ENCODE measurements at regions not wholly inside any gene's neighbourhood (a gene's known extent, or its start where the extent isn't known, plus 50 kb on each side); places are given as distances from the start of the nearest gene placed in this dataset.

DNA sequence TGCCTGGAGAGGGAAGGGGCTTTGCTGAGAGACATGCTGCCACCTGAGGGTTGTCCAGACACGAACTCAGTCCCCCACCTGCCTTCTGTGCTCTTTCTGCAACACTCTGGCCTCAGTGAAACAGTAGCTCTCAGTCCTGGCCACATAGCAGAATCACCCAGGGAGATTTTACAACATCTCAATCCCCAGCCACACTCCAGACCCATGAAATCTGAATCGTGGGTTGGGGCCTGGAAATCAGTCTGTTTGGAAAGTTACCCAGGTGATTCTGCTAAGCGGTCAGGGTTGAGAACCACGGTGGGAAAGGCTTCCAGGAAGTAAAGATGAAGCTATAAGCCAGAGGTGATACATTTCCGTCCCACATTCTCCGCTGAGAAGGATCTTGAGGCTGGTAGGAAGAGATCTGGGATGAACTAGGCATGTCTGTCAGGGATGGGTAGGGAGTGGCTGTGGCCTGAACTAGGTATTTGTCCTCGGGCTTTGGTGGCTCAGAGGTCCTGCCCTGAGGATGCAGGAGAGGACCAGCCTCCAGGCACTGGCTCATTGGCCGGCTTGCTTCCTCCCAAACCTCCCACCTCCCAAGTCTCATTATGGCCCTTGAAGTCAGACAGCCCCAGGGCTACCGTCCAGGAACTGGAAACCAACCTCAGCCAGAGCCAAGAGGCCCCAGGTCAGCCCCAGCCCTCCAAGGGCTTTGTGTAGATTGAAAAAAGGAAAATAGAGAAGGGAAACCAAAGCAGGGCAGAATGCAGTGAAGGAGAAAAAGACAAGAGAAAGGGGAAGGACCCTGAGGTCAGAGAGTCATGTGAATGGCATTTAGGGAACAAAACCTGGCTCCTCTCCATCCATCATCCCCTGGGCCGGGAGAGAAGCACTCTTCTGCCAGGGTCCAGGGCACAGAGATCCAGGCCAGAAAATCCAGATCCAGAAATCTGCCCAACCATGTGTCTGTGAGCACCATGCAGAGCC is 119.6 kb downstream of the ZFP36L2 start:
- no peak for DNase-seq (ENCODE audit: low read depth)

DNA sequence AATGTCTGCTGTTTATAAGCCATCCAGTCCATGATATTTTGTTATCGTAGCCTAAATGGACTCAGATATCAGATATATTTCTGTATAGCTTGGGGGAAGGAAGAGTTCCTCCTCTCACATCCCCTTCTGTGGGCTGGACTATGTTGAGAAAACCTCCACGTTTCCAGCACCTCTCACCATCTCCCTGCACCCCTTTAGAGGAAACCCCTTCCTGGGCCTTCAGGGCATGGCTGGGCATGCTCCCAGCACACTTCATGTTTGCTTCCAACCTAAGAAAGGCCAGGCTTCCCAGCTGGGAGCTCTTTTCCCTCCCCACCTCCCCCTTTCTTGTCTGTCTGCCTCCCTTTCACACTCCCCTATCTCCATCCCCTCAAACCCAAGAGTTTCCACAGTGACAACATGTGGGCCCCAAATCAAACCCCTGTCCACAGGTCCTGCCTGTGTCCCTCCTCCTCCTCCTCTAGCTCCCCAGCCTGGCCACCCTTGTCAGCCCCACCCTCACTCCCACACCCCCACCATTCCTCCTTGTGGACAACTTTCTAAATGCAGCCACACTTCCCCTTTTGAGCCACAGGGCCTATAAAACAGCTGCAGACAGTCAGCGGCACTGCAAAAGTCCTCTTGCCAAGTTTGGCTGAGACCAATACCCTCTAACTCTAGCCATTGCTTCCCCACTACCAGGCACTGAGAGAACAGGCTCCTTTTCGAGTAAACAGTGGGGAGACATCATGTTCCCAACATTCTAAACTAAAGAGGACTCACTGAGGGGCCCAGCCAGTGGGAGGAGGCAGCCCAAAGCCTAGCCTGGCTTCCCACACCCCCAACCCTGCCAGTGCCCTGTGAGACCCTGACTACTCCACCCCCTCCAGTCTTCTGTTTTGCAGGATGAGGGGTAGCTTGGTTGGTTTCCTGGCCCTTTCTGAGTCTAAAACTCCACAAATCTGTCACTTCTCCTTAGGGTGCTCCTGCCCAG is 120.5 kb downstream of the ZFP36L2 start:
- no peak for DNase-seq (ENCODE audit: low read depth)

DNA sequence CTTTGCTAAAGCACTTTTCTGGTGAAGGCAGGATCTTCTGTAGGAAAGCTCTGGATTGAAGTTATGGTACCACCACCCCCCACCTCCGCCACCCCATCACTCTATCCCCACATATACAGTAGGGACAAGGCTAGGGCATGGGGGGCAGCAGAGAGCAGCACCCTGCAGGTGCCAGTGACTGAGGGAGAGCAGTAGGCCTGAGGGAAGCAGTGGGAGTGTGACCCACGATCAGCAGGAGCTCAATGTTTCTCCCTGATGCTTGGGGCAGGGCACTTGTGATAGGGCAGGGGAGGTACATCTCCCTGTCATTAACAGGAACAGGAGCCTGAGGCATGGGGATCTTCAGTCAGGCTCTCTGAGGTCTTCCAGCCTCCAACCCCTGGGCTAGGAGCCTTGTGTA is 121.6 kb downstream of the ZFP36L2 start:
- DNase-seq (ENCODE audit: low read depth), result no peak

DNA sequence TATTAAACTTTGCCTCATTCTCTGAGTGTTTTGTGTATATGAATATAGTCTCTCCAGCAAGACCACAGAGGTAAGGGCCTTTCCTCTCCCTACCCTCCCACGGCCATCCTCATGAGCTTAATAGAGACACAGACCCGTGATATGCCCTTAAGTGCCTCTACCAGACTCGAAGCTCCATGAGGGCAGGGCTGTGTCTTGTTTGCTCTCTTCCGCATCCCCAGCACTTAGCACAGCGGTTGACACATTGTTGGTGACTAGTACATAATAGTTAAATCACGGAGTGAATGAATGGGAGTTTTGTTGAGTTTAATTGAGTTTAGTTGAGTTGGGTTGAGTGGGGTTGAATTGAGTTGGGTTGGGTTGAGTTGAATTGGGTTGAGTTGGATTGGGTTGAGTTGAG is 122.3 kb downstream of the ZFP36L2 start:
- no peak for DNase-seq (ENCODE audit: low read depth)

DNA sequence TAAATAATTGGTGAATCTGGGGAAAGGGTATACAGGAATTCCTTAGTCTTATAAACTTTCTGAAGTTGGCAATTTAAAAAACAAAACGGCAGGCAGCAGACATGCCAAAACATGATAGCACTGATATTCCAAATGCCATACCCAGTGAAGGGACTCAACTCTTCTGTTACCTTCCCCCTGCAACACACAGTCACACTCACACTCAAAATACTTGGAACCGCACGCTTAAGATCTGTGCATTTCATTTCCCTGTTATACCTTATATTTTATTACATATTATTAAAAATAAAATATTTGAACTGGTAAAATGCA is 123.4 kb downstream of the ZFP36L2 start:
- DNase-seq (ENCODE audit: low read depth), result no peak

DNA sequence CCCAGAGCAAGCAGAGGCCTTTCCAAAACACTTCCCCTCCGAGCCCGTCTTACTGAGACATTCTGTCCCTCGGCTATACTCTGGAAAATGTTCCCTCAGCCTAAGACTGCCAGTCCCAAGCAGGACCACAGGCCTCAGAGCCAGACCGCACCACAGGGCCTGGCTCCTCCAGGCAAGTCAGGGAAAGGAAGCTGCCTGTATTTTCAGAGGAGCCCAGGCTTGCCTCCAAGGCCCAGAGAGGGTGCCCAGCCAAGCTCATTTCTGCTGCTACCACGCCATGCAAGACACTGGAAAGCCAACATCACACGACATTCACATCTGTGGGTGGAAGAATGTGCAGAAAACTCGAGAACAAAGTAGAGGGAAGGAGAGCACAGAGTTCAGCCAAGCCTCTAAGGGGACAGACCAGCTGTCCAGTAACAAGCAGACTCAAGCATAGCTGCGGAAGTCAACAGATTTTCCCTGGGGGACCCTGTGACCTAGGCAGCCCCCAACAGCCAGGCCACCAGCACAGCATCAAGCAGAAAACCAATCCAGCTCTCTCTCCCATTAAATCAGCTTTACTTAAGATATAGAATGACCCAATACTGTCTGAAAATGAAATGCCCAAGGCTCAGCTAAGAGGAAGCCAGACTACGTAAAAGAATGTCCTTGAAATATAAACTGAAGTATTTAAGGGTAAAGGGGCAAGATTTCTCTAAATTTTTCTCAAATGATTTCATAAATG is 123.9 kb downstream of the ZFP36L2 start:
- DNase-seq (ENCODE audit: low read depth), result no peak

DNA sequence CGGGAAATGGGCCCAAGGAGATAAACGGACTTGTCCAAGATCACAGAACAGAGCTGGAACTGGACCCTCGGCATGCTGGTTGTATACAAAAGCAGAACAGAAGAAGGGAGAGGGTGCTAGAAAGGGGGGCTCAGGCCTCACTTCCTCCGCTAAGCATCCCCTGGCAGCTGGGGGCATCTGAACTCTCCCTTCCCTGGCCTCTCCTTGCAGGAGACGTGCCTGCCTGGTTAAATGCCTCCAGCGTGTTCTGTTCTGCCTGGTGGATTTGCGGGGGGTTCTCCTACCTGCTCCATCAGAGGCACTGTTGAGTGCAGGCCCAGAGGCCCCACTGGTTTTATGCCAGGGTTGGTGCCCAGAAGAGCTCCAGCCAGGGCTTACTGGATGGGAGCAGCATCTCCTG is 124.7 kb downstream of the ZFP36L2 start:
- DNase-seq (ENCODE audit: low read depth), result no peak

DNA sequence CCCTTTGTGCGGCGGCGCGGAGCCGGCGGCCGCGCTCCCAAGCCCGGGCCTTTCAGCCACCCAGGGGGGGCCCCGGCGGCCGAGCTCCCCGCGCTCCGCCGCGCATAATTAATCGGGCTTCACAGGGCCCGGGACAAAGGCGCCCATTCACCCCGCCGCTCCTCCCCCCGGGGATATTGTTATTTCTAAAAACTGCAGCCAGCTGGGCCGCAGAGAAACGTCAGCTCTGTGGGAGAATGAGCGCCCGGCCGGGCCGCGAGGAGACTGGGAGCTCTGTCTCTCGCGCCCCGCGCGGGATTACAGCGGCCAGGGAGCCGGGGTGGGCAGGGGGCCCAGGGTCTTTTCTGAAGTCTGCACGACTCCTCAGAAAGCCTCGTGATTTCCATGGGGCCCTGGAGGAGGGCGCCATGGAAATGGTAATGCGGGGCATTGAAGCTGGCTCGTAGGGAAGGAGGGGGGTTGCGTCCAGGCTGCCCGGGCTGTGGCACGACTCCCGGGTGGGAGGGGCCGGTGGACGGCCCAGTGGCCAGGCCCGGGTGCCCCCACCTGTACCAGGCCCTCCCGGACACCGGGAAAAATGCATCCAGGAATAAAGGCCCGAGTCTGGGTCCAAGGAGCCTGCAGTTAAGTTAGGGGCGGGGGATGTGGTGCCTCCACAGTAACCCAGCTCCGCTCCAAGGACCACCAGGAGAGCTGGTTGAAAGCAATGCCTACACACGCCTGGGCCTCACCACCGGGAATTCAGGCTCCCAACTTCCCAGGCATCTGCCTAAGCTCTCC is 125.3 kb downstream of the ZFP36L2 start:
- DNase-seq (ENCODE audit: low read depth), result no peak

DNA sequence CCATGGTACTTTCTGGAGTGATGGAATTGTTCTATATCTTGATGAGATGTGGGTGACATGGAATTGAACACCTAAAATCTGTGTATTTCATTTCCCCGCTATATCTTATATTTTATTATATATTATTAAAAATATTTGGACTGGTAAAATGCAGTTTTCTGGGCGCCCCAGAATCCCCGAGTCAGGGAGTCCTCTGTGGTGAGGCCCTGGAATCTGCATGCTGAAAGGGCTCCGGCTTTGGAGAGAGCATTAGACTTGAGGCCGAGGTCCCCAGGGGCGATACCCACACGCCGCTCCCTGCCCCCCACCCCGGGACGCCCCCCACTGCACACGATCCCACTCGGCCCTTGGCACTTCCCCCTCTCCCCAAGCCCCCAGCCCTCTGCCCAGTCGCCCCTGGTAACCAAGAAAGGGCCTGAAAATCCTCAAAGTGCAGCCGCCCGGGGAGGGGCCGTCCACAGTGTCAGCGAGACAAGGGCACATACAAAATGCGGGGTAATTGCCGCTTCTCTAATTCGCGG is 126.0 kb downstream of the ZFP36L2 start:
- no peak for DNase-seq (ENCODE audit: low read depth)

DNA sequence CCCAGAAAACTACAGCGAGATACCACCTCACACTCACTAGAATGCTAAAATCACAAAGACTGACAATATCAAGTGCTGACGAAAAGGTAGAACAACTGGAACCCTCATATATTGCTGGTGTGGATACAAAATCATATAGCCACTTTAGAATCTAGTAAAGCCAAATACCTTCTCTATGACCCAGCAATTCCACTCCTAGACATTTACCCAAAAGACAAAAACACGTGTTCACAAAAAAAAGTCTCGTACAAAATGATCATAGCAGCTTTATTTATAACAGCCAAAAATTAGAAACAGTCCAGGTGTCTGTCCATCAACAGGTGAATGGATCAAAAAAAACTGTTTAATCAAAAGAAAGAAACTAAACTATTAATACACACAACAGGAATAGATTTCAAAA is 126.6 kb downstream of the ZFP36L2 start:
- DNase-seq (ENCODE audit: low read depth), result no peak

DNA sequence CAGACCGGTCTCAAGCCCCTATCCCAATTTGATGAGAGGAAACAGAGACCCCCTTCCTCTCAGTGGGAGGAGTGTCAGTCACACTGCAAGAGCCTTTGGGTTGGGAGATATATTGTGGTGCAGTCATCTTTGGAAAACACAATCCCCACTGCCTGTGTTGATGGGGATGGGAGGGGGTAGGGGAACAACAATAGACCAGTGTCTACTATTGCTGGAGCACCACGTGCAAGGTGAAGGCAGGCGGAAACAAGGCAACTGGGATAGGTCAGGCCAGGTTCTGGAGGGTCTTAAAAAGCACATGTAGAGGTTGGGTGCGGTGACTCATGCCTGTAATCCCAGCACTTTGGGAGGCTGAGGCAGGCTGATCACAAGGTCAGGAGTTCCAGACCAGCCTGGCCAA is 127.9 kb downstream of the ZFP36L2 start:
- DNase-seq (ENCODE audit: low read depth), result no peak

DNA sequence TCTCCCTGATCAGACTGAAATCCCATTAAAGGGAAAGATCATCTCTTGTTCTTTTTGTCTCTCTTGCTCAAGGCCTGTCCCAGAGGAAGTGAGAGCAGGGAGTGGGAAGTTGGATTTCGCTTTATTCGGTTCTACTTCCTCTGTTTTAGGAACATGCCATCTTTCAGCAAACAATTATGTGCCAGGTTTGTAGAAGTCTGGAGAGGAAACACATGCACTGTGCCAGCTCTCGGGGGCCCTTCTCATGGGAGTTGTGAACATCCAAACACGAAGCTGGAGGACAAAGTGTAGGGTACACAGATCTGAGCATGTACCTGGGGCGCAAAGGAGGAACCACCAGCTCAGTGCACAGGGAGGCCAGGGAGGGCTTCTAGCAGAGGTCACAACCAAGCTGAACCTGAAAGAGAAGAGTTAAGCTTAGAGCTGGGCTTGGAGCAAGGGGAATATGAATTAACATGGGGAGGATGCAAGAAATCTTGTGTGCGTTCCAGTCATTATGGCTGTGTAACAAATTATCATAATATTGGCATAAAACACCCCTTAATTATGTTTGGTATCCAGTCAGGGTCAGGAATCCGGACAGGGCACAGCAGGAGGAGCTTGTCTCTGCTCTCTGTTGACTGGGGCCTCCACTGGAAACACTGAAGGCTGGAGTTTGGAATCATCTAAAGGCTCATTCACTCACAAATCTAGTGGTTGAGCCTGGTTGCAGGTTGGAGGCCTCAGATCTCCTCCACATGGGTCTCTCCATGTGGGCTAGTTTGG is 128.6 kb downstream of the ZFP36L2 start:
- DNase-seq (ENCODE audit: low read depth), result no peak

DNA sequence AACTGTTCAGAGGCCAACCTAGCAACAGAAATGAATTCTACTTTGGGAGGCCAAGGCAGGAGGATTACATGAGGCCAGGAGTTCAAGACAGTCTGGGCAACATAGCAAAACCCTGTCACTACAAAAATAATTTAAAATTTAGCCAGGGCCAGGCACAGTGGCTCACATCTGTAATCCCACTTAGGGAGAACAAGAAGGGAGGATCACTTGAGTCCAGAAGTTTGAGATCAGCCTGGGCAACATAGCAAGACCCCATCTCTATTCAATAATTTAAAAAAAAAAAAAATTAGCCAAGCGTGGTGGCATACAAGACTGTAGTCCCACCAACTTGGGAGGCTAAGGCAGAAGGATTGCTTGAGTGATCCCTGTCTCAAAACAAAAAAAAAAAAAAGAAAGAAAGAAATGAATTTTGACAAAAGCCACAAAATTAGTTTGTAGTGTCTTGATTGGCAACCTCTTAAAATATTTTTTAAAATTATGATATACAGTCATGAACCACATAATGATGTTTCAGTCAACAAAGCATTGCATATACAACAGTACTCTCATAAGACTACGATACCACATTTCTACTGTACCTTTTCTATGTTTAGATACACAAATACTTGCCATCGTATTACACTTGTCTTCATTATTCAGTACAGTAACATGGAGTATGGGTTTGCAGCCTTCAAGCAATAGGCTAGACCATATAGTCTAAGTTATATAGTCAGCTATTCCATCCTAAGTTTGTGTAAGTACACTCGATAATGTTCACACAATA is 130.7 kb downstream of the ZFP36L2 start:
- no peak for DNase-seq (ENCODE audit: low read depth)

DNA sequence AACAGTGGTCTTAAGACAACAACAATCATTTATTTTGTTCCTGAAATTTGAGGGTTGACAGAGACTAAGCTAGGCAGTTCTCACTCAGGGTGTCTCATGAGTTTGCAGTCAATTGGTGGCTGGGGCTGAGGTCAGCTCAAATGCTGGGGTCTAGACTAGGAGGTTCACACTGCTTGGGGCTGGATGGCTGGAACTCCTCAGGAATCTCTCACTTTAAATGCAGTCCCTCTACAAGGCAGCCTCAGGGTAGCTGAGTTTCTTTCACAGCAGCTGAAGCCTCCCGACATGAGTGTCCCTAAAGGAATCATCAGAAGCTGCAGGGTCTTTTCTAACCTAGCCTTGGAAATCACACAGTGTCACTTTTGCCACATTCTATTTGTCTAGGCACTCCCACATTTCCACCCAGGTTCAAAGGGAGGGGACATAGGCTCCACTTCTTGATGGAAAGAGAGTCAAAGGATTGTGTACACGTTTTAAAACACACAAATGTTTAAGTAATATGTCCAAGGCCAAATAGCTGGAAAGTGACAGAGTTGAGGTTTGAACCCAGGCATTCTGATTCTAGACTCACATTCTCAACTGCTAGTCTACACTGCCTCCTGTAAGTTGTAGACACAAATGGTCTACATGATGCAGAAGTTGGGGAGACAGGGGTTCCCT is 133.8 kb downstream of the ZFP36L2 start:
- no peak for DNase-seq (ENCODE audit: low read depth)

DNA sequence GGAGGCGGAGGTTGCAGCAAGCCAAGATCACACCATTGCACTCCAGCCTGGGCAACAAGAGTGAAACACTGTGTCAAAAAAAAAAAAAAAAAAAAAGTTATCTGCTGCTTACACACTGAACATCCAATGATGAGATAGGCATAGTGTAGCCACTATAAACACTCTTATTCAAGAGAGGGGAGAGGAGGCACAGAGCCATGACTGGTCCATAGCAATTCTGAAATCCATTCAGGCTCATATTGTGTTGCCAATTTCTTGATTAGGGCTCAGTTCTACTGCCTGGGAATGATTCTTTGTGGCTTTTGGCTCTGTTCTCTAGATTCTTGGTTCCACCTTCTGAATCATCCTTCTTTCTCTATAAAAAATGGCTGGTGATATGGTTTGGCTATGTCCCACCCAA is 136.1 kb downstream of the ZFP36L2 start:
- DNase-seq (ENCODE audit: low read depth), result no peak

DNA sequence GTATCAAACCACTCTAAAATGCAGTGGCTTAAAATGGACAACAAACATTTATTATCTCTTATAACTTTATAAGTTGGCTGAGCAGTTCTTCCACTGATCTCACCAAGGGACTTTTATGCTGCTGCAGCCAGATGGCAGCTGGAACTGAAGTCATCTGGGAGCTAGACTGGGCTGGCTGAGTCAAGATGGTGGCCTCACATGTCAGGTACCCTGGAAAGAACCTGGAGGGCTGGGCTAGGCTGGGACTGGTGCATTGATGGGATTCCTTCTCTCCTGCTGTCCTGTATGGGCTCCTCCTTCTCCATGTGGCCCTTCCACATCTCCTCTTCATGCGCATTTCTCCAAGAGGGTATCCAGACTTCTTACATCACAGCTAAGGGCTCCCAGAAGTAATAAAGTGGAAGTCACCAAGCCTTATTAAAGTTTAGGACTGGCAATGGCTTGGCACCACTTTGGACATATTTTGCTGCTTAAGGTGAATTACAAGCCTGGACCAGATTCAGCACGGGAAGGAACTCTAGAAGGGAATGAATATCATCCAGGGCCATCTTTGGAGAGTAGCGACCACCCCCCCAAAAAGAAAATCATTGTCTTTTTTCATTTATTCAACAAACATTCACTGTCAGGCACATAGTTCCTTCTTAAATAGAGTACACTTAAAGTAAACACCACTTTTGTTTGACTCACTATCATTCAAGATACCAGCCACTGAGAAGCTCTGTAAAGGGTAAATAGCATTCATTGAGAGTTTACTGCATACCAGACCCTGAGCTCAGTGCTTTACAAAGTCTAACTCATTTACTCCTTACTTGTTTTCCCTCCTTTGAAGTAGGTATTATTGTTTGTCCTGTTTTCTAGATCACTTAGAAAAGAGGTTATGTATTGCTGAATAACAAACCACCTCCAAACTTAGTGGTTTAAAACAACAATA is 138.0 kb downstream of the ZFP36L2 start:
- DNase-seq (ENCODE audit: low read depth), result no peak

DNA sequence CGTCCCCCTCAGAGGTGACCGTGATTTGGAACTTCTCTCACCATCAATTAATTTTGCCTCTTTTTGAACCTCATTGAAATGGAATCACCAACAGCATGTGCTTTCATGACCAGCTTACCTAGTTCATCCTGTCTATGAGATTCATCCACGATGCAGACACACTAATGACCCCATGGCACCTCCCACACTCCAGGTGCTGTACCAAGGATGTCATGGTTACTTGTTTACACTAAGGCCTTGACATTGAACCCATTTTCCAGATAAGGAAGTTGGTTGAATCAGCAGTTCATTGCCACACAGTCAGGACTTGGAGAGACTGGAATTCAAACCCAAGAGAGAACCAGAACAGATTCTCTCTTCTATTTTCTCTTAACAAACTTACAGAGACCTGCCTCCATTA is 139.0 kb downstream of the ZFP36L2 start:
- no peak for DNase-seq (ENCODE audit: low read depth)
